Brain microvascular endothelial cell (primary cell): ENCODE measurements at regions not wholly inside any gene's neighbourhood (a gene's known extent, or its start where the extent isn't known, plus 50 kb on each side); places are given as distances from the start of the nearest gene placed in this dataset.
A peak's percentile ranks its signal among the peaks of the same experiment; 100 is the strongest.

Source experiments
- DNase-seq: peaks from one replicate; pipeline ENCODE4 v3.0.0-alpha.2; 2020
- H3K27ac ChIP-seq: fragments of 250-450 bp; sonication (Bioruptor Pico); 2 replicates; pipeline ENCODE4 v1.5.1; 2020; ENCODE audit warnings: mild to moderate bottlenecking, moderate library complexity
- H3K27me3 ChIP-seq: fragments of 250-450 bp; sonication (Bioruptor Pico); replicated peaks from 2 replicates; pipeline ENCODE4 v1.5.1; 2020; ENCODE audit warnings: mild to moderate bottlenecking
- H3K36me3 ChIP-seq: fragments of 250-450 bp; sonication (Bioruptor Pico); replicated peaks from 2 replicates; pipeline ENCODE4 v1.5.1; 2020; ENCODE audit warnings: mild to moderate bottlenecking
- H3K4me3 ChIP-seq: 2 replicates; pipeline ENCODE4 v1.5.1; 2011; ENCODE audit warnings: low read depth, mild to moderate bottlenecking, control low read depth, low read length, moderate library complexity
- in situ Hi-C: cut with HindIII; loops from 2 replicates; pipeline ENCODE4 v1.10.0; 2017; ENCODE audit warnings: low sequenced_read_pairs, low pct_ligation_motif_present
- TF ChIP-seq, protein P1 (sequence below): IDR thresholded peaks from 2 replicates; pipeline ENCODE4 v1.5.1; 2011; ENCODE audit warnings: low read depth, mild to moderate bottlenecking, moderate library complexity, low read length, control low read depth, inconsistent platforms; ENCODE audit errors: missing control alignments

DNA sequence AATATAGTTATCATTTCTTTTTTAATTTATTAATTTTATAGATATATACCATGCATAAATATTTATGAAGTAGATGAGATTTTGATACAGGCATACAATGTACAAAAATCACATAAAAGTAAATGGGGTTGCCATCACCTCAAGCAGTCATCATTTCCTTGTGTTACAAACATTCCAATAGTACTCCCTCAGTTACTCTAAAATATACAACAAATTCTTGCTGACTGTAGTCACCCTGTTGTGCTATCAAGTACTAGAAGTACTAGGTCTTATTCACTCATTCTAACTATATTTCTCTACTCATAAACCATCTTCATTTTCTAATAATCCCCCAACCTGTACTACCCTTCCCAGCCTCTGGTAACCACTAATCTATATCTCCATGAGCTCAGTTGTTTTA is 432.6 kb upstream of the SYT1 start:
- no peaks in the 10 kb centered on the region for H3K27me3 ChIP-seq
- H3K27ac ChIP-seq: no peak overlapping the region
- no peaks in the 10 kb centered on the region for H3K36me3 ChIP-seq
- DNase-seq: peak; percentile 3
- in situ Hi-C loops: no loop called here
- no peak overlapping the region for H3K4me3 ChIP-seq
- TF ChIP-seq, protein P1, sequence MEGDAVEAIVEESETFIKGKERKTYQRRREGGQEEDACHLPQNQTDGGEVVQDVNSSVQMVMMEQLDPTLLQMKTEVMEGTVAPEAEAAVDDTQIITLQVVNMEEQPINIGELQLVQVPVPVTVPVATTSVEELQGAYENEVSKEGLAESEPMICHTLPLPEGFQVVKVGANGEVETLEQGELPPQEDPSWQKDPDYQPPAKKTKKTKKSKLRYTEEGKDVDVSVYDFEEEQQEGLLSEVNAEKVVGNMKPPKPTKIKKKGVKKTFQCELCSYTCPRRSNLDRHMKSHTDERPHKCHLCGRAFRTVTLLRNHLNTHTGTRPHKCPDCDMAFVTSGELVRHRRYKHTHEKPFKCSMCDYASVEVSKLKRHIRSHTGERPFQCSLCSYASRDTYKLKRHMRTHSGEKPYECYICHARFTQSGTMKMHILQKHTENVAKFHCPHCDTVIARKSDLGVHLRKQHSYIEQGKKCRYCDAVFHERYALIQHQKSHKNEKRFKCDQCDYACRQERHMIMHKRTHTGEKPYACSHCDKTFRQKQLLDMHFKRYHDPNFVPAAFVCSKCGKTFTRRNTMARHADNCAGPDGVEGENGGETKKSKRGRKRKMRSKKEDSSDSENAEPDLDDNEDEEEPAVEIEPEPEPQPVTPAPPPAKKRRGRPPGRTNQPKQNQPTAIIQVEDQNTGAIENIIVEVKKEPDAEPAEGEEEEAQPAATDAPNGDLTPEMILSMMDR: no peak

DNA sequence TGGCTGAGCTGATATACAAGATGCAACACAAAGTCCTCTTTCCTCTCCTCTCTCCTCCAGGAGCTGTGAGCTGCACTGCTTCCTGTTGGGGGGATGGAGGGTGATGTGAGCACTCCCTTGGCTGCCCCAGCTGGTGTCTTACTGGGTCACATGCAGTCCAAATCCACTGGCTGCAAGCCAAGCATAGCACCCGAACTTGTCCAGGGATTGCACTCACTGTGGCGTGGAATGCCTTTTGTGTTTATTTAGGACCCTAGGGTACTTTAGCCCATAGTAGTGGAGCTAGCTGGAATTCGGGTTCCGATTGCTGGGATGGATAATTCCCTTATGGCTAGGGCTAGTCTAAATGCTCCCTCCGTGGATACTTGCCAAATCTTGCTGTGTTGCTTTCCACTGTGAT is 424.9 kb upstream of the SYT1 start:
- peak; percentile 7 for DNase-seq
- no peak overlapping the region for H3K27ac ChIP-seq
- in situ Hi-C loops: no loop called here
- H3K4me3 ChIP-seq: no peak overlapping the region
- TF ChIP-seq, protein P1: no peak
- H3K27me3 ChIP-seq: no peaks in the 10 kb centered on the region
- H3K36me3 ChIP-seq: no peaks in the 10 kb centered on the region

DNA sequence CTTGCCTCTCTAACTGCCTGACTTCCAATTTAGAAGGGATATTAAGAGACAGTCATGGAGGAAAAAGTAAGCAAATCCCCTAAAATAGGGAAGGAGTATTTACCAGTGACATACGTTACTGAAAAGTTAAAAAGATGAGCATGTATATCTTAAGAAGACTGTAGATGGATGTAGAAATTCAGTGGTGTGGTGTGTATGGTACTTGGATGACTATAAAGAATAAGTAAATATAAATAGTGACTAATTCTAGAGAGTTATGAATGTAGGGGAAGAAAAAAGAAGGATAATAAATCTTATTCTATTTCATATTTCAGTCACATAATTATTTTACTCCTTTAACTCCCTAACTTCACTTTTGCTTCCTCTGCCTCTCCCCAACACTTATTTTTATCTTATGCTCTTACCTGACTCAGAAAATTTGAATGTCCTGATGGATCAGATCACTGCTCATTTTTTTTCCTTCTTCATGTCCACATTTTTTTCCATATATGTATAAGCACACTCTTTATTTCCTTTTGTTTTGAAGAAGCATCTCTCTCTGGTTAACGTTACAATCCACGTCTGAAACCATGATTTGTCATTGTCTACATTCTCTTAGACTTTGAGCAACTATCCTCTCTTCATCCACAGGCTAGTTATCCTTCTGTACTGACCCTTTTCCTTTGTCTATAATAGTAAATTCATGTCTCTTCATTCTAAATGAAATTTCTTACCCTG is 422.7 kb upstream of the SYT1 start:
- in situ Hi-C loops: no loop called here

DNA sequence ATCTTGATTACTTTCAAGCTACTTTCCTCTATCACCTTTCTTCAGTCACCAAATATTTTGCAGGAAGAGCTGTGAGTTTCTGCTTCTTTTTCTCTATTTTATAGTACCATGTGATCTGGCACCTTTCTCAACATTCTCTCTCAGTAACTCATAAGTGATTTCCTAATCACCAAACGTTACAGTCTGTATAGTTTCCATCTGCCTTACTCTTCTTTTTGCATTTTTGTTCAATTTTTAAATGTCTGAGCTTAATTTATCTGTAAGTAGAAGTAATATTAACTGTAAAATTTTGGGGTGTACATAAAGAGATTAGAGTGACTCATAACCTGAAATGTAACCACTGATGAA is 422.1 kb upstream of the SYT1 start:
- TF ChIP-seq, protein P1: no peak
- no peak for DNase-seq
- Histone ChIP-seq H3K27me3 (no peaks in the 10 kb centered on the region), H3K4me3 (no peak overlapping the region), H3K36me3 (no peaks in the 10 kb centered on the region), H3K27ac (no peak overlapping the region)
- in situ Hi-C loops: no loop called here

More for the DNA sequence above, 422.7 kb upstream of the SYT1 start:
- peak; percentile 3 for DNase-seq
- Histone ChIP-seq H3K36me3 (no peaks in the 10 kb centered on the region), H3K4me3 (no peak overlapping the region), H3K27ac (no peak overlapping the region), H3K27me3 (no peaks in the 10 kb centered on the region)
- TF ChIP-seq, protein P1: no peak

DNA sequence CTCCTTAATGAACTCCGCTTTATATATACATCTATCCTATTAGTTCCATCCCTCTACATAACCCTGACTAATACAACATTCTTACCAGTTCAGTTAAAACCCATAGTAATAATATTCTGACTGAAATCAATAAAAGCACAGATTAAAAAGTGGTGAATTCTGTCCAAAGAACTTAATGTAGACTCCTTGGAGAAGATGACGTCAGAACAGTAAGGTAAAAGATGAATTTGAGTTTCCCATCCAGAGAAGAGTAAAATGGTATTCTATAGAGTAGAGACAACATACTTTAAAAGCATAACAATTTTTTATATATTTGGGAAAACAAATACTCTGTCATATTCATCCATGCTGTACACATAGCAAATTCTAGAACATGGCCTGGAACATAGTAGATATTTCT is 418.0 kb upstream of the SYT1 start:
- in situ Hi-C loops: no loop called here
- Histone ChIP-seq H3K4me3 (no peak overlapping the region), H3K27me3 (no peaks in the 10 kb centered on the region), H3K27ac (no peak overlapping the region), H3K36me3 (no peaks in the 10 kb centered on the region)
- TF ChIP-seq, protein P1: no peak
- DNase-seq: no peak

DNA sequence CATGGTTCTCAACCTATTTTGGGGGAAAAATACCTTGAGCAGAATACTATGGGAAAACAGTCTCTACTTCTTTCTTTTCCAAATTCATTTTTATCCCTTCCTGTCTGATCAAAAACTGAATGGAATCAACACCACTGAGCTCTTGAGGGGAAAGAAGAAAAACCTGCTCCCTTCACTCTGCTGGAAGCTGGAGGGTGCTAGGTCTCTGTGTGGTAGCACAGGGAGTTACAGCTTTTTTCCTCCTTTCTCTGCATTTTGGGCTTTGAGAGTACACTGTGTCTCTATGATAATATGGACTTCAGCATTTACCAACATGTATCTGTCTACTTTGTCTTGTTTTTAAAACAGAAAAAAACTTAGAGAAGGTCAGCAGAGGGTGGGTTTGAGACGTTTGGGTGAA is 417.2 kb upstream of the SYT1 start:
- Histone ChIP-seq H3K4me3 (no peak overlapping the region), H3K36me3 (no peaks in the 10 kb centered on the region), H3K27me3 (no peaks in the 10 kb centered on the region), H3K27ac (no peak overlapping the region)
- in situ Hi-C loops: no loop called here
- no peak for DNase-seq
- TF ChIP-seq, protein P1: no peak
